Smooth muscle cell (in vitro differentiated cells): ENCODE measurements at regions not wholly inside any gene's neighbourhood (a gene's known extent, or its start where the extent isn't known, plus 50 kb on each side); places are given as distances from the start of the nearest gene placed in this dataset.

Source experiments
- DNase-seq: peaks from one replicate; lab custom pipeline; 2025; ENCODE audit not compliant: unreplicated experiment; lab: John Stamatoyannopoulos, UW
- H2AFZ ChIP-seq: fragments of 200-600 bp; sonication (generic); 2 replicates; pipeline ENCODE4 v1.6.0; 2016; ENCODE audit warnings: antibody characterized with exemption, low read depth, mild to moderate bottlenecking
- H3F3A ChIP-seq: fragments of 200-600 bp; sonication (generic); 2 replicates; pipeline ENCODE4 v1.6.0; 2017; ENCODE audit warnings: antibody characterized with exemption, low read depth
- H3K27ac ChIP-seq: fragments of 200-600 bp; sonication (generic); 2 replicates; pipeline ENCODE4 v1.5.1; 2016; ENCODE audit warnings: low read depth, mild to moderate bottlenecking
- H3K27me3 ChIP-seq: fragments of 200-600 bp; sonication (generic); 2 replicates; pipeline ENCODE4 v1.6.1; 2016; ENCODE audit warnings: low read depth, mild to moderate bottlenecking
- H3K36me3 ChIP-seq: fragments of 200-600 bp; sonication (generic); 2 replicates; pipeline ENCODE4 v1.5.1; 2016; ENCODE audit warnings: low read depth
- H3K4me1 ChIP-seq: fragments of 200-600 bp; sonication (generic); 2 replicates; pipeline ENCODE4 v1.5.1; 2016; ENCODE audit warnings: low read depth
- H3K4me2 ChIP-seq: fragments of 200-600 bp; sonication (generic); 2 replicates; pipeline ENCODE4 v1.6.0; 2016; ENCODE audit warnings: mild to moderate bottlenecking
- H3K4me3 ChIP-seq: fragments of 200-600 bp; sonication (generic); 2 replicates; pipeline ENCODE4 v1.5.1; 2016; ENCODE audit warnings: mild to moderate bottlenecking
- H3K79me2 ChIP-seq: fragments of 200-600 bp; sonication (generic); 2 replicates; pipeline ENCODE4 v1.6.0; 2016; ENCODE audit warnings: low read depth, mild to moderate bottlenecking
- H3K9ac ChIP-seq: fragments of 200-600 bp; sonication (generic); 2 replicates; pipeline ENCODE4 v1.6.0; 2016; ENCODE audit warnings: low read depth
- H3K9me3 ChIP-seq: fragments of 200-600 bp; sonication (generic); replicated peaks from 2 replicates; pipeline ENCODE4 v1.5.1; 2016; ENCODE audit warnings: low read depth
- H4K20me1 ChIP-seq: fragments of 200-600 bp; sonication (generic); 2 replicates; pipeline ENCODE4 v1.6.0; 2016; ENCODE audit warnings: low read depth
- WGBS: methylation state at CpG from one replicate; pipeline ENCODE4 v1.1.7; 2016; ENCODE audit warnings: low lambda C conversion rate; 5-methylcytosine and 5-hydroxymethylcytosine counted together
- TF ChIP-seq, protein P1 (sequence below): fragments of 200-600 bp; sonication (generic); IDR thresholded peaks from 2 replicates; pipeline ENCODE4 v1.5.1; 2017; ENCODE audit warnings: borderline replicate concordance, mild to moderate bottlenecking, antibody characterized with exemption; ENCODE audit not compliant: insufficient read depth, poor library complexity, severe bottlenecking

DNA sequence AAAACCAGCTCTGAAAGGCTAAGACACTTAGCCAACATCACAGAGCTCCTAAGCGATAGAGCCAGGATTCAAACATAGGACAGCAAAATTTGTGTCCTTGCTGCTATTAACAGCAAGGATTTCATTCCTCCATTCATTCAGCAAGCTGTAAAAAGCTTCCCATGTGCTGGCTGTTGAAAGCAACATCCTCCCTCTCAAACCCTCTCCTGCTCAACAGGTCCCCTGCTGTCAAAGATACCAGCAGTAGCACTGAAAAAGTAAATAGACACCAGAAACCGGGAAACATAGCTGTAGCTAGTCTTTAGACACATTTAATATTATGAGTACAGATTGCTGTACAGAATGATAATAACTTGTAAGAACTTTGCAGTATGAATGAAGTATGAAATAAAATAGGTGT, 52.6 kb upstream of the ADAMTSL1 start:
- no peaks in the 10 kb centered on the region for H4K20me1 ChIP-seq
- H3K4me1 ChIP-seq, result no peaks in the 10 kb centered on the region
- H3K79me2 ChIP-seq, result no peaks in the 10 kb centered on the region
- DNase-seq, result no peak
- no peaks in the 10 kb centered on the region for H3K9me3 ChIP-seq
- no peak overlapping the region for H3K4me3 ChIP-seq
- TF ChIP-seq, protein P1, sequence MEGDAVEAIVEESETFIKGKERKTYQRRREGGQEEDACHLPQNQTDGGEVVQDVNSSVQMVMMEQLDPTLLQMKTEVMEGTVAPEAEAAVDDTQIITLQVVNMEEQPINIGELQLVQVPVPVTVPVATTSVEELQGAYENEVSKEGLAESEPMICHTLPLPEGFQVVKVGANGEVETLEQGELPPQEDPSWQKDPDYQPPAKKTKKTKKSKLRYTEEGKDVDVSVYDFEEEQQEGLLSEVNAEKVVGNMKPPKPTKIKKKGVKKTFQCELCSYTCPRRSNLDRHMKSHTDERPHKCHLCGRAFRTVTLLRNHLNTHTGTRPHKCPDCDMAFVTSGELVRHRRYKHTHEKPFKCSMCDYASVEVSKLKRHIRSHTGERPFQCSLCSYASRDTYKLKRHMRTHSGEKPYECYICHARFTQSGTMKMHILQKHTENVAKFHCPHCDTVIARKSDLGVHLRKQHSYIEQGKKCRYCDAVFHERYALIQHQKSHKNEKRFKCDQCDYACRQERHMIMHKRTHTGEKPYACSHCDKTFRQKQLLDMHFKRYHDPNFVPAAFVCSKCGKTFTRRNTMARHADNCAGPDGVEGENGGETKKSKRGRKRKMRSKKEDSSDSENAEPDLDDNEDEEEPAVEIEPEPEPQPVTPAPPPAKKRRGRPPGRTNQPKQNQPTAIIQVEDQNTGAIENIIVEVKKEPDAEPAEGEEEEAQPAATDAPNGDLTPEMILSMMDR, result no peak
- H3K27ac ChIP-seq, result no peak overlapping the region
- no peaks in the 10 kb centered on the region for H3K27me3 ChIP-seq
- no peak overlapping the region for H3K9ac ChIP-seq
- 65% methylated on average over 2 of the region's 2 CpGs for WGBS
- no peak overlapping the region for H3K4me2 ChIP-seq
- H3F3A ChIP-seq, result peaks cover 7% of the 10 kb centered on the region
- no peak overlapping the region for H2AFZ ChIP-seq
- no peaks in the 10 kb centered on the region for H3K36me3 ChIP-seq

DNA sequence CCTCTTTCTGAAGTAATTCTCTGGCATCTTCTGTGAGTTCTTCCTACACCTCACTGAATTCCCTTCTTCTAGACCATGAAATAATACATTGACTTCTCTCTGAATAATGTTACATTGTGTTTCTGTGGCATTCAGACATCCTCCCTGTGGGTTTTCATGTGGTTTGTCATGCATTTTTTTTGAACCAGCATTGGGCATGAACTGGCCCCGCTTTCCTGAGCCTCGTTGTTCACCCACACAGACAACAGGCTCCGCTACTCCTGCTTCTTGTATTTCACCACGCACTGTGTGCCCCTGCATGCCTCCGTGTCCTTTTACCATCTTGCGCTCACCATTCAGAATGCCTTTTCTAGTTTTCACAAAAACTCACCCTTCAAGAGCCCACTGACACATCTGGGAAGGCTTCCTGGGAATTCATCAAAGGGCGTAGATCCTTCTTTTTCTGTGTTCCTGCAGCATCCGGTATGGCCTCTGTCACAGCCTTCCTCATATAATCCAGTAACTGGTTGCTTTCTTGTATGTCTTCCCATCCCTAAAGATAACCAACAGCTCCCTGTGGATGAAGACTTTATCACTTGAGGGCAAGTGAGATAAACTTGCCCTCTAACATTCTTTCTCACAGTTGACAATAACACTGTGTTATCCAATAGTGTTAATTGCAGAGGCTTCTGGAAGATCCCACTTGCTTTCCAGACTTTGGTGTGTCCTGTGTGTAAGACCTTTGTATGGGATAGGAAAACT, 51.5 kb upstream of the ADAMTSL1 start:
- Histone ChIP-seq H3K4me1 (no peaks in the 10 kb centered on the region), H3K79me2 (no peaks in the 10 kb centered on the region), H3K9me3 (no peaks in the 10 kb centered on the region), H3K27ac (peak overlapping the region; percentile 41), H3F3A (peaks cover 7% of the 10 kb centered on the region), H2AFZ (no peak overlapping the region), H3K36me3 (no peaks in the 10 kb centered on the region), H4K20me1 (no peaks in the 10 kb centered on the region), H3K9ac (no peak overlapping the region), H3K4me3 (no peak overlapping the region), H3K27me3 (no peaks in the 10 kb centered on the region), H3K4me2 (peak overlapping the region; percentile 79)
- no peak for DNase-seq
- TF ChIP-seq, protein P1, result no peak
- 43% methylated on average over 8 of the region's 8 CpGs for WGBS

DNA sequence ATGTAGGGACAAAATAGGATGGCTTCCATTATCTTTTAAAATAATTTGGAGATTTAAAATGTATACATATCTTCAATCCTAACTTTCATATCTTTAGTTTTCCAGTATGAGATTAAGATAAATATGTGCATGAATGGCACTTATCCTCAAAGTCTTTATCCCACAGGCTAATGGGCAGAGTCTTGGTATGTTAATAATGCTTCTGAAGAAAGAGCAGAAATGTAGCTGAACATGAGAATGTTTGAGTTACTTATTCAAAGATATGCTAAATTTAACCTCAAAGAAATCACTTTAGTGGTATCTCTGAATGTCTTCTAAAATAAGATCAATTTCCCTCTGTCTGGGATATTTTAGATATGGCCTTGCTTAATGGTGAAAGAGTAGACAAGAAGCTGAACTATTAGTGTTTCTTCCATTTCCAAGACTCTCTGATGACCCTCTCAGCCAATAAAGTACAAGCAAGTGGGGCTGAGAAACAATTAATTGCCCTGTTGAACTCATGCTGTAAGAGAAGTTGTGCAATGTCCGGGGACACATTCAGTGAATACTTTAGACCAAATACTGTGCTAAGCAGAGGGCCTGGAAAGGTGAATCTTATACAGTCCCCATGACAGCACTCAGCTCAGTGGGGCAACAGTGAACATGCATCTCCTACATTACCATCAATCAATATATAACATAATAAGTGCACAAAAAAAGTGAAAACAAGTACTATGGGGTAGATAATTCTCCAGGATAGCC, 50.0 kb upstream of the ADAMTSL1 start:
- Histone ChIP-seq H3K4me3 (no peak overlapping the region), H3K4me1 (no peaks in the 10 kb centered on the region), H3K4me2 (peak overlapping the region; percentile 33), H3K36me3 (no peaks in the 10 kb centered on the region), H4K20me1 (no peaks in the 10 kb centered on the region), H3K79me2 (no peaks in the 10 kb centered on the region), H3K9me3 (no peaks in the 10 kb centered on the region), H3K27ac (no peak overlapping the region), H3K9ac (no peak overlapping the region), H3F3A (peaks cover 7% of the 10 kb centered on the region), H3K27me3 (no peaks in the 10 kb centered on the region), H2AFZ (no peak overlapping the region)
- TF ChIP-seq, protein P1, result no peak
- WGBS, result 65% methylated on average over 1 of the region's 1 CpG
- no peak for DNase-seq
